ENCODE measurements at regions not wholly inside any gene's neighbourhood (a gene's known extent, or its start where the extent isn't known, plus 50 kb on each side); places are given as distances from the start of the nearest gene placed in this dataset.

- TF ChIP-seq POLR2A (IDR thresholded peaks at IDR 0.05) (no peak), POLR2AphosphoS5 (IDR thresholded peaks at IDR 0.05) (no peak), EP300 (IDR thresholded peaks at IDR 0.05) (no peak)
- TF ChIP-seq, protein P1, sequence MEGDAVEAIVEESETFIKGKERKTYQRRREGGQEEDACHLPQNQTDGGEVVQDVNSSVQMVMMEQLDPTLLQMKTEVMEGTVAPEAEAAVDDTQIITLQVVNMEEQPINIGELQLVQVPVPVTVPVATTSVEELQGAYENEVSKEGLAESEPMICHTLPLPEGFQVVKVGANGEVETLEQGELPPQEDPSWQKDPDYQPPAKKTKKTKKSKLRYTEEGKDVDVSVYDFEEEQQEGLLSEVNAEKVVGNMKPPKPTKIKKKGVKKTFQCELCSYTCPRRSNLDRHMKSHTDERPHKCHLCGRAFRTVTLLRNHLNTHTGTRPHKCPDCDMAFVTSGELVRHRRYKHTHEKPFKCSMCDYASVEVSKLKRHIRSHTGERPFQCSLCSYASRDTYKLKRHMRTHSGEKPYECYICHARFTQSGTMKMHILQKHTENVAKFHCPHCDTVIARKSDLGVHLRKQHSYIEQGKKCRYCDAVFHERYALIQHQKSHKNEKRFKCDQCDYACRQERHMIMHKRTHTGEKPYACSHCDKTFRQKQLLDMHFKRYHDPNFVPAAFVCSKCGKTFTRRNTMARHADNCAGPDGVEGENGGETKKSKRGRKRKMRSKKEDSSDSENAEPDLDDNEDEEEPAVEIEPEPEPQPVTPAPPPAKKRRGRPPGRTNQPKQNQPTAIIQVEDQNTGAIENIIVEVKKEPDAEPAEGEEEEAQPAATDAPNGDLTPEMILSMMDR (IDR thresholded peaks at IDR 0.05), result no peak
These were observed 377.5 kb downstream of the GPATCH2 start for GRCh38 chr1:217253351-217253750.
